ENCODE measurements at regions not wholly inside any gene's neighbourhood (a gene's known extent, or its start where the extent isn't known, plus 50 kb on each side); places are given as distances from the start of the nearest gene placed in this dataset.

GRCh38 chr13:58630794-58631193 is 999.2 kb downstream of the PCDH17 start:
- TF ChIP-seq RCOR1 (IDR thresholded peaks at IDR 0.05; ENCODE audit: low read length) (no peak), RFX5 (IDR thresholded peaks at IDR 0.05; ENCODE audit: low read length) (no peak), TEAD4 (IDR thresholded peaks at IDR 0.05; ENCODE audit: borderline replicate concordance, insufficient read depth) (no peak), GABPA (IDR thresholded peaks at IDR 0.05; ENCODE audit: low read depth) (no peak)
- POLR2A ChIA-PET: no interaction called here
- H4K20me1 ChIP-seq (ENCODE audit: insufficient read depth): no peaks in the 10 kb centered on the region
- H3F3A ChIP-seq (replicated peaks; ENCODE audit: insufficient read depth): no peaks in the 10 kb centered on the region
- H3K9ac ChIP-seq: no peak overlapping the region
- H3K9me2 ChIP-seq: no peaks in the 10 kb centered on the region
- WGBS (ENCODE audit: low lambda C conversion rate): 24% methylated on average over 1 of the region's 1 CpG
- no peak for DNase-seq
- H3K27me3 ChIP-seq (ENCODE audit: insufficient read depth): no peaks in the 10 kb centered on the region
- CTCF ChIA-PET: no interaction called here
- no peaks in the 10 kb centered on the region for H3K9me3 ChIP-seq
- H3K27ac ChIP-seq (ENCODE audit: low read depth in 2 of 2, low read length in 1 of 2): no peak overlapping the region
- H3K79me2 ChIP-seq (ENCODE audit: insufficient read depth): no peaks in the 10 kb centered on the region
- no peak overlapping the region for H3K4me2 ChIP-seq
- no peak overlapping the region for H3K4me3 ChIP-seq (ENCODE audit: low read depth in 2 of 2, low read length in 1 of 2)
- no peaks in the 10 kb centered on the region; a peak in 1 of 4 replicates for H3K4me1 ChIP-seq (ENCODE audit: control insufficient read depth in 1 of 2, insufficient read depth in 2 of 2, low read depth in 1 of 2, low read length in 1 of 2)
- H3K36me3 ChIP-seq (replicated peaks in 1 of 2; ENCODE audit: control insufficient read depth in 1 of 2, insufficient read depth in 2 of 2, low read length in 1 of 2): no peaks in the 10 kb centered on the region
- H2AFZ ChIP-seq (ENCODE audit: low read depth): no peak overlapping the region

GRCh38 chr13:58633226-58633625 is 1001.7 kb downstream of the PCDH17 start:
- no peak overlapping the region for H3K9ac ChIP-seq
- ChIA-PET CTCF (no interaction called here), POLR2A (no interaction called here)
- WGBS (ENCODE audit: low lambda C conversion rate): 40% methylated on average over 3 of the region's 3 CpGs
- H3F3A ChIP-seq (replicated peaks; ENCODE audit: insufficient read depth): no peaks in the 10 kb centered on the region
- no peaks in the 10 kb centered on the region; a peak in 1 of 4 replicates for H3K4me1 ChIP-seq (ENCODE audit: control insufficient read depth in 1 of 2, insufficient read depth in 2 of 2, low read depth in 1 of 2, low read length in 1 of 2)
- TF ChIP-seq SIN3A (IDR thresholded peaks at IDR 0.05; ENCODE audit: borderline replicate concordance, low read depth, low read length) (no peak), RAD21 (IDR thresholded peaks at IDR 0.05; ENCODE audit: low read length) (no peak), SMC3 (IDR thresholded peaks at IDR 0.05; ENCODE audit: low read depth, low read length) (no peak), RFX5 (IDR thresholded peaks at IDR 0.05; ENCODE audit: low read length) (no peak), TAF1 (IDR thresholded peaks at IDR 0.05; ENCODE audit: borderline replicate concordance, low read depth, low read length) (no peak), USF2 (IDR thresholded peaks at IDR 0.05; ENCODE audit: borderline replicate concordance, low read depth, low read length) (no peak), REST (IDR thresholded peaks at IDR 0.05; ENCODE audit: low read depth, low read length) (no peak), IRF3 (IDR thresholded peaks at IDR 0.05; ENCODE audit: low read depth, low read length) (no peak), PBX3 (IDR thresholded peaks at IDR 0.05) (no peak), POLR2AphosphoS5 (IDR thresholded peaks at IDR 0.05; ENCODE audit: low read depth, low read length) (no peak), MAX (IDR thresholded peaks at IDR 0.05; ENCODE audit: low read depth) (no peak)
- H3K79me2 ChIP-seq (ENCODE audit: insufficient read depth): no peaks in the 10 kb centered on the region
- no peaks in the 10 kb centered on the region for H3K9me3 ChIP-seq
- H3K9me2 ChIP-seq: no peaks in the 10 kb centered on the region
- H3K4me2 ChIP-seq: no peak overlapping the region
- H3K36me3 ChIP-seq (replicated peaks in 1 of 2; ENCODE audit: control insufficient read depth in 1 of 2, insufficient read depth in 2 of 2, low read length in 1 of 2): no peaks in the 10 kb centered on the region
- no peak overlapping the region for H2AFZ ChIP-seq (ENCODE audit: low read depth)
- H3K27ac ChIP-seq (ENCODE audit: low read depth in 2 of 2, low read length in 1 of 2): no peak overlapping the region
- no peaks in the 10 kb centered on the region for H4K20me1 ChIP-seq (ENCODE audit: insufficient read depth)
- no peak overlapping the region for H3K4me3 ChIP-seq (ENCODE audit: low read depth in 2 of 2, low read length in 1 of 2)
- no peaks in the 10 kb centered on the region for H3K27me3 ChIP-seq (ENCODE audit: insufficient read depth)
- DNase-seq: no peak
